ENCODE measurements at regions not wholly inside any gene's neighbourhood (a gene's known extent, or its start where the extent isn't known, plus 50 kb on each side); places are given as distances from the start of the nearest gene placed in this dataset.

- TF ChIP-seq POLR2AphosphoS5 (IDR thresholded peaks at IDR 0.05), result no peak
- TF ChIP-seq EP300 (IDR thresholded peaks at IDR 0.05; ENCODE audit: low read depth), result no peak
Measured at GRCh38 chr2:189267925-189268579, 88.5 kb upstream of the COL5A2 start.

Measured in transverse colon (tissue), 3 donors.